ENCODE measurements at regions not wholly inside any gene's neighbourhood (a gene's known extent, or its start where the extent isn't known, plus 50 kb on each side); places are given as distances from the start of the nearest gene placed in this dataset.

DNA sequence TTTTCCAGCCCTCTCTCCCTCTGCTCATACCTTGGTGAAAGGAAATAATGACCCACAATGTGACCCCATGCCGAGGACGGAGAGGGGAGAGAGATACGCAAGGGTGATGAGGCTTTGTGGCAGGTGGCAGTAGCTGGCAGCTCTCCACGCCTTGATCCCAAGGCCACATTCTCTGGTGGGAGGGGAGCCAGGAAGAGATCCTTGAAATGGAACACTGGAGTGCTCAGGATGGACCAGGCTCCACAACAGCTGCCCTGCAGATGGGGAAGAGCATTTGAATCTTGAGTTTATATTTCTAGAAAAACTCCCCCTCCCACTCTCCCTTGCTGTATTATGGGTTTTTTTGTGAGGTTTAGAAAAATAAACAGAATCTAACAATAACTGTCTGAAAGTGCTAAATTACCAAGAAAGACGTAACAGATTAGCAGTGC lies 61.6 kb upstream of the CDON start:
- no peak for TF ChIP-seq ZFX (IDR thresholded peaks at IDR 0.05; ENCODE audit: borderline replicate concordance)
- TF ChIP-seq, protein P1, sequence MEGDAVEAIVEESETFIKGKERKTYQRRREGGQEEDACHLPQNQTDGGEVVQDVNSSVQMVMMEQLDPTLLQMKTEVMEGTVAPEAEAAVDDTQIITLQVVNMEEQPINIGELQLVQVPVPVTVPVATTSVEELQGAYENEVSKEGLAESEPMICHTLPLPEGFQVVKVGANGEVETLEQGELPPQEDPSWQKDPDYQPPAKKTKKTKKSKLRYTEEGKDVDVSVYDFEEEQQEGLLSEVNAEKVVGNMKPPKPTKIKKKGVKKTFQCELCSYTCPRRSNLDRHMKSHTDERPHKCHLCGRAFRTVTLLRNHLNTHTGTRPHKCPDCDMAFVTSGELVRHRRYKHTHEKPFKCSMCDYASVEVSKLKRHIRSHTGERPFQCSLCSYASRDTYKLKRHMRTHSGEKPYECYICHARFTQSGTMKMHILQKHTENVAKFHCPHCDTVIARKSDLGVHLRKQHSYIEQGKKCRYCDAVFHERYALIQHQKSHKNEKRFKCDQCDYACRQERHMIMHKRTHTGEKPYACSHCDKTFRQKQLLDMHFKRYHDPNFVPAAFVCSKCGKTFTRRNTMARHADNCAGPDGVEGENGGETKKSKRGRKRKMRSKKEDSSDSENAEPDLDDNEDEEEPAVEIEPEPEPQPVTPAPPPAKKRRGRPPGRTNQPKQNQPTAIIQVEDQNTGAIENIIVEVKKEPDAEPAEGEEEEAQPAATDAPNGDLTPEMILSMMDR (IDR thresholded peaks at IDR 0.05): no peak
- no peak overlapping the region for H3K27ac ChIP-seq

DNA sequence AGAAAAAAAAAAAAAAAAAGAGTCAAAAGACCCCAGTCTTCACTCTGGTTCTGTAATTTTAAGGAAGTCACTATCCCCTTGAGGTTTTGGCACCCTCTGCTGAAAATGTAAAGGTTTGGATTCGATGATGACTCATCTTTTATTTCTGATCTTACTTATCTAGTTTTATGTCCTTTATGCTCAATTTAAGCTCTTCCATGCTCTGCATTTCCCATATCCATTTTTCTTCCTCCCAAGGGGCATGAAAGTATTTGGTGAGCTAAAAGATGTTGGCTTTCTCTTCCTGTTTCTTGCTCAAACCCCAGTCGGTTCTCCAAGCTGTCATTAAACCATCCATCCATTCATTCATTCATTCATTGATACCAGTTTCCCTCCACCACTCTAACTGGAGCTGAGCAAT lies 61.0 kb upstream of the CDON start:
- H3K27ac ChIP-seq: no peak overlapping the region
- no peak for TF ChIP-seq ZFX (IDR thresholded peaks at IDR 0.05; ENCODE audit: borderline replicate concordance)
- TF ChIP-seq, protein P1 (IDR thresholded peaks at IDR 0.05): no peak

DNA sequence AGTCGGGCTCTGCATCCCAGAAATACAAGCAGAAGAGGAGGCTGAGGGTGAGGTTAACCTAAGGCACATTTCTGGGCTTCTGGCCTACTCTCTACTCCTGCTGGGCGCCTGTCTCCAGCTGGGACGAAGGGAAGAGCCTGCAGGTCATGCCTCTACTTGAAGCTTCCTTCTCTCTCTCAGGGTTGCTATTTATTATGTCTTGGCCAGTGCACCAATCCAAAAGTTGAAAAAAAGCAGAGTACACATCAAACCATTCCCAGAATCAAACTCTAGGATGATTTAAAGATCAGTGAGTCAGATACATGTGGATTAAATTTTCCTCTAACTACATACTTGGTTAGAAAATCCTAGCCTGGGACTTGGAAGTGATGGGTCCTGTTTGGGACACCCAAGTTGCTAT lies 60.2 kb upstream of the CDON start:
- TF ChIP-seq, protein P1 (IDR thresholded peaks at IDR 0.05): no peak
- no peak for TF ChIP-seq ZFX (IDR thresholded peaks at IDR 0.05; ENCODE audit: borderline replicate concordance)
- H3K27ac ChIP-seq: no peak overlapping the region

DNA sequence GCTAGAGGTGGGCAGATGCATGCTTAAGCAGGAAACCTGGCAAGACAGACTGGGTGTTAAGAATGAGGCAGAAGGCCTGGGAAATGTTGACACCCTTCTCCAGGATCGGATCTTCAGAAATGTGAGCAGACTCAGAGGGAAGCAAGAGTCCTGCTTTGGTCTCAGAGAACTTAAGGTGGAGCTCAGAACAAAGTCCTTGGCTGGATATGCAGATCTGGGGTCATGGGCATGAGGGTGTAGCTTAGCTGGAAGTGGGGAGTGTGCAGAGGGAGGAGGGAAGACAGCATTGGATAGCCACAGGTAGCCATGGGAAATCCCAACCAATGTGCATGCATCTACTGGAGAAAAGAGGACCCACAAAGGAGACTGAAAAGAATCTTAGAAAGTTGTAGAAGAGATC lies 58.6 kb upstream of the CDON start:
- no peak for TF ChIP-seq ZFX (IDR thresholded peaks at IDR 0.05; ENCODE audit: borderline replicate concordance)
- TF ChIP-seq, protein P1 (IDR thresholded peaks at IDR 0.05): no peak
- H3K27ac ChIP-seq: no peak overlapping the region

DNA sequence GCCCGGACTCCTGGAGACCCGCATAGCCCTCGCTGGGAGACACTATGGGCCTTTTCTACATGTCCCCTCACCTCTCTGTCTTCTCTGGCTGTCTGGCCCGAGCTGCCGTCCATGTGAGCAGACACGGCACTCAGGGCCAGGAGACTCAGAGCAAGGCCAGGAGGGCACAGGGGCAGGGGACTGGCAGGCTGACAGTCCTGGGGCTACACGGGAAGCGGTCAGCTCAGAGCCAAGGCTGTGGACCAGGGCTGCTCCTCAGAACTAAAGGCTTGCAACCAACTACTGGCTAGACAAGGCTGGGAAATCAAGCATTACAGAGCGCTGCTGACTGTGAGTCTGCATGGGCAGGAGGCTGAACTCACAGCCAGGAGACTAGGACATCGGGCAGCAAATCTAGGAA lies 56.1 kb upstream of the CDON start:
- no peak overlapping the region for H3K27ac ChIP-seq
- TF ChIP-seq, protein P1 (IDR thresholded peaks at IDR 0.05): no peak
- TF ChIP-seq ZFX (IDR thresholded peaks at IDR 0.05; ENCODE audit: borderline replicate concordance): no peak

DNA sequence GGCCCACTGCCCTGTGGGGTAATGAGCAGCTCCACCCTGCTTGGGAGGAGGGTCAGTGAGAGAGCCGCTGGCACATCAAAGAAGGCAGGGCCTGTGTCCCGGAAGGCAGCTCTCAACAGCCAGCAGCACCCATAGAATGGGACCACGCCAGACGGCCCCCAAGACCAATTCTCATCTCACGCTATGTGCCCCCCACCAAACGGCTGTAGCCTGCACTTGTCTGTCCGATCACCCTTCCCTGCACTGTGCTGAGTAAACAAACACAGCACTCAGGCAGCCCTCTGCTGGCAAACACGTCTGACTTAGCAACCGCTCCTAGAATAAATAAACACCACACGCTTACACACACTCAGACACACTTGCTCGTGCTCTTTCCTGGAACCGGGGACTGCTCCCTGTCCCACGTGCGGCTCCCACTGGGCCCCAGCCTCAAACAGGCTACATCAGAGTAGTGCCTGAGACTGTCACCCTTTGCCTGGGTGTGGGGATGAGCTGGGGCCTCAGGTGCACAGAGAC lies 53.2 kb upstream of the CDON start:
- H3K27ac ChIP-seq: no peak overlapping the region
- TF ChIP-seq, protein P1 (IDR thresholded peaks at IDR 0.05): peak; percentile 45
- TF ChIP-seq ZFX (IDR thresholded peaks at IDR 0.05; ENCODE audit: borderline replicate concordance): no peak

DNA sequence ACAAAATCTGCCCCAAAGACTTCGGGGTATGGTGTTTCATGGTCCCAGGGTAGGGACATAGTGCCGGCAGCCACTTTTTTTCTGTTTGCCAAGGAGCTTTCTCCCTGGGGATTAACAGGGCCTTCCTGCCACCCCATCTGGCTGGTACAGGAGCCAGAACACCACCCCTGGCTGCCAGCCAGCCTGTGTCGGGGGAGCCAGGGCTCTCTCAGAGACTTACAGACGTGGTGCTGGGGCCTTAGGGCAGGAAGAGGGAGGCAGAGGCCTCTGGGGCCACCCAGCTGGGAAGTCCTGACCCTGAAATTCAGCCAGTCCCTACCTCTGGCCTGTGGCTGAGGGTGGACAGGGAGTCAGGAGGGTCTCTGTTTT lies 52.4 kb upstream of the CDON start:
- no peak for TF ChIP-seq ZFX (IDR thresholded peaks at IDR 0.05; ENCODE audit: borderline replicate concordance)
- no peak overlapping the region for H3K27ac ChIP-seq

DNA sequence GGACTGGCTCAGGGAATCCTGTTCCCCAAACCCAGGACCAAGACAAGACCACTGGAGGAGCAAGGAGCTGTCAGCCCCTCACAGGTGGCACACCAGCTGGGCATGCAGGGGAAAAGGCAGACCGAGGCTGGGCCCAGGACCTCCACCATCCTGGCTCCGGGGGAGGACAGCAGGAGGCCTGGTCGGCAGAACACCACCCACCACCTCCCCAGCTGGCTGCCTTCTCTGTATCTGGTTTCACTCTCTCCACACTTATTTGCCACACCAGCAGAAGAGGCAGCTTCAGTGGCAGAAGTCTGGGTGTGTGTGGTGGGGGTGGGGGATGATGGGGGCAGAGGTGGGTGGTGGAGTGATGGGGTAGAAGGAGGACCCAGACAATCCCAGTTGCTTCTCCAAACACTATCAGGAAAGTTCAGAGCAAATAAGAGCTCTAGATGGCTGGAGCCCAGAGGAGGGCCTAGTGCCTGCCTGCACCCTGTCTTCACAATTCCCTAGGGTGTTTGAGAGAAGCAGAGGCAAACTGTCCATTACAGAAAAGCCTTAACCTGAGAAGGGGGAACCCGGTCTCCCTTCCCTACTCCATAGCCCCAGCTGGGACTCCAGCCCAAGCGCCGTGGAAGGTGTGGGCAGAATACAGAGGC lies 51.9 kb upstream of the CDON start:
- TF ChIP-seq ZFX (IDR thresholded peaks at IDR 0.05; ENCODE audit: borderline replicate concordance): no peak
- TF ChIP-seq, protein P1 (IDR thresholded peaks at IDR 0.05): no peak
- no peak overlapping the region for H3K27ac ChIP-seq
